ENCODE measurements at regions not wholly inside any gene's neighbourhood (a gene's known extent, or its start where the extent isn't known, plus 50 kb on each side); places are given as distances from the start of the nearest gene placed in this dataset.

GRCh38 chr2:9109871-9110270 is 96.7 kb upstream of the ASAP2 start:
- H3K4me1 ChIP-seq (ENCODE audit: insufficient read depth, insufficient read length) = peaks cover 6% of the 10 kb centered on the region

GRCh38 chr2:9108210-9108967 is 98.2 kb upstream of the ASAP2 start:
- H3K9me3 ChIP-seq (ENCODE audit: insufficient read depth, low read length) = no peaks in the 10 kb centered on the region
- peaks cover 8% of the 10 kb centered on the region for H3K4me1 ChIP-seq (ENCODE audit: insufficient read depth, insufficient read length)
- no peaks in the 10 kb centered on the region for H3K27me3 ChIP-seq (ENCODE audit: insufficient read depth, insufficient read length)
- DNase-seq (ENCODE audit: low read depth, low spot score) = no peak
- no peak overlapping the region for H3K9ac ChIP-seq (ENCODE audit: insufficient read length, low read depth)
- no peak overlapping the region for H3K4me3 ChIP-seq (ENCODE audit: insufficient read length, low read depth)
- no peak for TF ChIP-seq ZNF274 (IDR thresholded peaks at IDR 0.05; ENCODE audit: low read depth, low read length)
- TF ChIP-seq YY1 (IDR thresholded peaks at IDR 0.05; ENCODE audit: insufficient read depth, insufficient read length) = no peak
- TF ChIP-seq SUZ12 (IDR thresholded peaks at IDR 0.05; ENCODE audit: extremely low read depth, insufficient read depth, insufficient read length) = no peak
- no peaks in the 10 kb centered on the region for H3K36me3 ChIP-seq (ENCODE audit: insufficient read depth, insufficient read length, low read length)

More at GRCh38 chr2:9109871-9110270, 96.7 kb upstream of the ASAP2 start:
- H3K4me3 ChIP-seq (ENCODE audit: insufficient read length, low read depth) = no peak overlapping the region
- no peaks in the 10 kb centered on the region for H3K36me3 ChIP-seq (ENCODE audit: insufficient read depth, insufficient read length, low read length)
- no peak overlapping the region for H3K9ac ChIP-seq (ENCODE audit: insufficient read length, low read depth)
- no peak for DNase-seq (ENCODE audit: low read depth, low spot score)
- TF ChIP-seq YY1 (IDR thresholded peaks at IDR 0.05; ENCODE audit: insufficient read depth, insufficient read length) (no peak), ZNF274 (IDR thresholded peaks at IDR 0.05; ENCODE audit: low read depth, low read length) (no peak), SUZ12 (IDR thresholded peaks at IDR 0.05; ENCODE audit: extremely low read depth, insufficient read depth, insufficient read length) (no peak)
- no peaks in the 10 kb centered on the region for H3K9me3 ChIP-seq (ENCODE audit: insufficient read depth, low read length)
- no peaks in the 10 kb centered on the region for H3K27me3 ChIP-seq (ENCODE audit: insufficient read depth, insufficient read length)

GRCh38 chr2:9107168-9108025 is 99.2 kb upstream of the ASAP2 start:
- Histone ChIP-seq H3K4me1 (ENCODE audit: insufficient read depth, insufficient read length) (peaks cover 12% of the 10 kb centered on the region), H3K36me3 (ENCODE audit: insufficient read depth, insufficient read length, low read length) (no peaks in the 10 kb centered on the region), H3K4me3 (ENCODE audit: insufficient read length, low read depth) (no peak overlapping the region), H3K9me3 (ENCODE audit: insufficient read depth, low read length) (no peaks in the 10 kb centered on the region), H3K9ac (ENCODE audit: insufficient read length, low read depth) (no peak overlapping the region), H3K27me3 (ENCODE audit: insufficient read depth, insufficient read length) (no peaks in the 10 kb centered on the region)
- DNase-seq (ENCODE audit: low read depth, low spot score) = no peak
- TF ChIP-seq SUZ12 (IDR thresholded peaks at IDR 0.05; ENCODE audit: extremely low read depth, insufficient read depth, insufficient read length) (no peak), YY1 (IDR thresholded peaks at IDR 0.05; ENCODE audit: insufficient read depth, insufficient read length) (no peak), ZNF274 (IDR thresholded peaks at IDR 0.05; ENCODE audit: low read depth, low read length) (no peak)

- Histone ChIP-seq H3K4me1 (ENCODE audit: insufficient read depth, insufficient read length) (peaks cover 12% of the 10 kb centered on the region), H3K4me3 (ENCODE audit: insufficient read length, low read depth) (no peak overlapping the region), H3K9ac (ENCODE audit: insufficient read length, low read depth) (no peak overlapping the region), H3K9me3 (ENCODE audit: insufficient read depth, low read length) (no peaks in the 10 kb centered on the region), H3K36me3 (ENCODE audit: insufficient read depth, insufficient read length, low read length) (no peaks in the 10 kb centered on the region), H3K27me3 (ENCODE audit: insufficient read depth, insufficient read length) (no peaks in the 10 kb centered on the region)
- no peak for TF ChIP-seq ZNF274 (IDR thresholded peaks at IDR 0.05; ENCODE audit: low read depth, low read length)
- TF ChIP-seq SUZ12 (IDR thresholded peaks at IDR 0.05; ENCODE audit: extremely low read depth, insufficient read depth, insufficient read length) = no peak
- TF ChIP-seq YY1 (IDR thresholded peaks at IDR 0.05; ENCODE audit: insufficient read depth, insufficient read length) = no peak
- no peak for DNase-seq (ENCODE audit: low read depth, low spot score)
These were observed 100.1 kb upstream of the ASAP2 start for GRCh38 chr2:9106338-9107167.

GRCh38 chr2:9105601-9106337 is 100.8 kb upstream of the ASAP2 start:
- H3K9ac ChIP-seq (ENCODE audit: insufficient read length, low read depth) = no peak overlapping the region
- no peak overlapping the region for H3K4me3 ChIP-seq (ENCODE audit: insufficient read length, low read depth)
- DNase-seq (ENCODE audit: low read depth, low spot score) = no peak
- peaks cover 9% of the 10 kb centered on the region for H3K4me1 ChIP-seq (ENCODE audit: insufficient read depth, insufficient read length)
- H3K36me3 ChIP-seq (ENCODE audit: insufficient read depth, insufficient read length, low read length) = no peaks in the 10 kb centered on the region
- H3K9me3 ChIP-seq (ENCODE audit: insufficient read depth, low read length) = no peaks in the 10 kb centered on the region
- TF ChIP-seq YY1 (IDR thresholded peaks at IDR 0.05; ENCODE audit: insufficient read depth, insufficient read length) = no peak
- no peak for TF ChIP-seq ZNF274 (IDR thresholded peaks at IDR 0.05; ENCODE audit: low read depth, low read length)
- TF ChIP-seq SUZ12 (IDR thresholded peaks at IDR 0.05; ENCODE audit: extremely low read depth, insufficient read depth, insufficient read length) = no peak
- H3K27me3 ChIP-seq (ENCODE audit: insufficient read depth, insufficient read length) = no peaks in the 10 kb centered on the region

- no peak for DNase-seq (ENCODE audit: low read depth, low spot score)
- H3K4me3 ChIP-seq (ENCODE audit: insufficient read length, low read depth) = no peak overlapping the region
- H3K27me3 ChIP-seq (ENCODE audit: insufficient read depth, insufficient read length) = no peaks in the 10 kb centered on the region
- H3K4me1 ChIP-seq (ENCODE audit: insufficient read depth, insufficient read length) = peaks cover 9% of the 10 kb centered on the region
- H3K9ac ChIP-seq (ENCODE audit: insufficient read length, low read depth) = peak overlapping the region; percentile 17
- no peak for TF ChIP-seq SUZ12 (IDR thresholded peaks at IDR 0.05; ENCODE audit: extremely low read depth, insufficient read depth, insufficient read length)
- TF ChIP-seq YY1 (IDR thresholded peaks at IDR 0.05; ENCODE audit: insufficient read depth, insufficient read length) = no peak
- TF ChIP-seq ZNF274 (IDR thresholded peaks at IDR 0.05; ENCODE audit: low read depth, low read length) = no peak
- no peaks in the 10 kb centered on the region for H3K36me3 ChIP-seq (ENCODE audit: insufficient read depth, insufficient read length, low read length)
- H3K9me3 ChIP-seq (ENCODE audit: insufficient read depth, low read length) = no peaks in the 10 kb centered on the region
These were observed 100.3 kb upstream of the MBOAT2 start for GRCh38 chr2:9103663-9104277.
